A549 (cell line): ENCODE measurements at regions not wholly inside any gene's neighbourhood (a gene's known extent, or its start where the extent isn't known, plus 50 kb on each side); places are given as distances from the start of the nearest gene placed in this dataset.

Source experiments
- ATAC-seq, 2 experiments: fragments of 200-7000 bp in 1 of 2; fragments of >200 bp in 1 of 2; cut with Nextera tagmentation in 1 of 2; cut with Tn5 transposase in 1 of 2; 3 replicates each; pipeline versions ENCODE4 v1.8.0 to v1.9.1; 2018 to 2020; ENCODE audit warnings: mild to moderate bottlenecking in 1 of 2, moderate library complexity in 1 of 2
- CTCF ChIA-PET: fragments of 300-600 bp; sonication (Branson Sonifier 250); formaldehyde crosslinking; extraction: SDS; loops from one replicate; lab custom pipeline; 2021; ENCODE audit warnings: antibody characterized with exemption, inconsistent platforms; lab: Yijun Ruan, JAX
- POLR2A ChIA-PET: fragments of 350-600 bp; formaldehyde crosslinking; extraction: SDS; loops from one replicate; lab custom pipeline; 2021; ENCODE audit warnings: antibody characterized with exemption, inconsistent platforms; lab: Yijun Ruan, JAX
- DNase-seq, 2 experiments: peaks; one replicate each; pipeline versions ENCODE4 v3.0.0 to v3.0.0-alpha.2; 2011 to 2016; ENCODE audit warnings: low read depth in 1 of 2, low spot score in 1 of 2
- FAIRE-seq: peaks from 2 replicates; lab custom pipeline; 2011; peaks lifted over from hg19 to GRCh38; lab: Jason Lieb, UNC
- H3K27ac ChIP-seq, 2 experiments: fragments of >200 bp; sonication (Bioruptor Twin); formaldehyde crosslinking; 3 replicates each; pipeline ENCODE4 v1.5.1; 2016 to 2017
- H3K4me1 ChIP-seq: fragments of >200 bp; sonication (Bioruptor Twin); formaldehyde crosslinking; 3 replicates; pipeline ENCODE4 v1.6.1; 2016
- H3K4me2 ChIP-seq: fragments of >200 bp; sonication (Bioruptor Twin); formaldehyde crosslinking; 3 replicates; pipeline ENCODE4 v1.6.1; 2016
- H3K4me3 ChIP-seq: fragments of >200 bp; sonication (Bioruptor Twin); formaldehyde crosslinking; 3 replicates; pipeline ENCODE4 v1.5.1; 2016
- H3K9me3 ChIP-seq: fragments of >200 bp; sonication (Bioruptor Twin); formaldehyde crosslinking; 3 replicates; pipeline ENCODE4 v1.6.1; 2016
- CBX8 ChIP-seq: fragments of 200-600 bp; sonication (generic); IDR thresholded peaks from 2 replicates; pipeline ENCODE4 v1.6.1; 2016
- CEBPB ChIP-seq, 2 experiments: fragments of >200 bp in 1 of 2; sonication (Bioruptor Twin) in 1 of 2; formaldehyde crosslinking in 1 of 2; IDR thresholded peaks; 2 replicates each; pipeline ENCODE4 v1.6.1; 2012 to 2016
- E2F6 ChIP-seq: IDR thresholded peaks from 2 replicates; pipeline ENCODE4 v1.6.1; 2012; ENCODE audit warnings: low read depth, borderline replicate concordance
- EHMT2 ChIP-seq: fragments of 200-600 bp; sonication (generic); IDR thresholded peaks from 2 replicates; pipeline ENCODE4 v1.6.1; 2016; ENCODE audit warnings: antibody characterized with exemption, low read depth, mild to moderate bottlenecking, moderate library complexity
- FOSB ChIP-seq: fragments of 250-450 bp; sonication (Bioruptor Pico); IDR thresholded peaks from 2 replicates; pipeline ENCODE4 v1.5.0; 2020; ENCODE audit warnings: mild to moderate bottlenecking, moderate library complexity
- FOXS1 ChIP-seq: fragments of 250-450 bp; sonication (Bioruptor Pico); IDR thresholded peaks from 2 replicates; pipeline ENCODE4 v1.5.0; 2020; ENCODE audit warnings: mild to moderate bottlenecking, moderate library complexity
- HMGXB4 ChIP-seq: fragments of 250-450 bp; sonication (Bioruptor Pico); IDR thresholded peaks from 2 replicates; pipeline ENCODE4 v1.5.0; 2021; ENCODE audit warnings: mild to moderate bottlenecking, moderate library complexity, borderline replicate concordance
- HOXB13 ChIP-seq: fragments of 250-450 bp; sonication (Bioruptor Pico); IDR thresholded peaks from 2 replicates; pipeline ENCODE4 v1.5.0; 2020; ENCODE audit warnings: low read depth, mild to moderate bottlenecking, moderate library complexity
- HOXB5 ChIP-seq: fragments of 250-450 bp; sonication (Bioruptor Pico); IDR thresholded peaks from 2 replicates; pipeline ENCODE4 v1.5.0; 2020; ENCODE audit warnings: mild to moderate bottlenecking, moderate library complexity
- KDM1A ChIP-seq: fragments of 200-600 bp; sonication (generic); IDR thresholded peaks from 2 replicates; pipeline ENCODE4 v1.6.1; 2016; ENCODE audit warnings: low read depth, mild to moderate bottlenecking
- MAFK ChIP-seq: fragments of 450-650 bp; IDR thresholded peaks from 2 replicates; pipeline ENCODE4 v1.6.1; 2014; ENCODE audit not compliant: partially characterized antibody
- MYC ChIP-seq: IDR thresholded peaks from 2 replicates; pipeline ENCODE4 v1.6.1; 2012; ENCODE audit warnings: mild to moderate bottlenecking, inconsistent platforms, low read length, improper control_type of control experiment, borderline replicate concordance
- NFE2L2 ChIP-seq: fragments of 150-350 bp; conservative IDR thresholded peaks from 2 replicates; pipeline ENCODE4 v1.6.1; 2014; ENCODE audit warnings: low read length
- POLR2A ChIP-seq: IDR thresholded peaks from 2 replicates; pipeline ENCODE4 v1.6.1; 2012; ENCODE audit warnings: mild to moderate bottlenecking, low read length
- RCOR1 ChIP-seq: fragments of 150-350 bp; IDR thresholded peaks from 2 replicates; pipeline ENCODE4 v1.6.1; 2014; ENCODE audit warnings: antibody characterized with exemption, low read length, low read depth
- RFX5 ChIP-seq: fragments of 450-650 bp; IDR thresholded peaks from 2 replicates; pipeline ENCODE4 v1.7.1; 2014; ENCODE audit warnings: antibody characterized with exemption, mild to moderate bottlenecking, moderate library complexity
- SMC3 ChIP-seq: fragments of >200 bp; sonication (Bioruptor Twin); formaldehyde crosslinking; IDR thresholded peaks from 3 replicates; pipeline ENCODE4 v1.6.1; 2018; ENCODE audit warnings: inconsistent platforms
- SREBF2 ChIP-seq: fragments of 450-650 bp; IDR thresholded peaks from 2 replicates; pipeline ENCODE4 v1.6.1; 2014; ENCODE audit warnings: mild to moderate bottlenecking, moderate library complexity
- TFCP2L1 ChIP-seq: fragments of 250-450 bp; sonication (Bioruptor Pico); IDR thresholded peaks from 2 replicates; pipeline ENCODE4 v1.5.0; 2021; ENCODE audit warnings: mild to moderate bottlenecking
- ZC3H11A ChIP-seq: fragments of 450-650 bp; IDR thresholded peaks from 2 replicates; pipeline ENCODE4 v1.6.1; 2014; ENCODE audit warnings: antibody characterized with exemption, mild to moderate bottlenecking
- ZNF302 ChIP-seq: fragments of 250-450 bp; sonication (Bioruptor Pico); IDR thresholded peaks from 2 replicates; pipeline ENCODE4 v1.9.0; 2021; ENCODE audit warnings: inconsistent platforms, mild to moderate bottlenecking, moderate library complexity
- ZSCAN20 ChIP-seq: fragments of 250-450 bp; sonication (Bioruptor Pico); IDR thresholded peaks from 2 replicates; pipeline ENCODE4 v1.8.0; 2022; ENCODE audit warnings: mild to moderate bottlenecking, moderate library complexity
- WGBS: methylation state at CpG from one replicate; pipeline ENCODE4 v1.1.6; 2017; ENCODE audit errors: missing lambda C conversion rate; 5-methylcytosine and 5-hydroxymethylcytosine counted together
- TF ChIP-seq, protein P1 (sequence below): fragments of >200 bp; sonication (Bioruptor Twin); formaldehyde crosslinking; IDR thresholded peaks from 3 replicates; pipeline ENCODE4 v1.5.1; 2016
- TF ChIP-seq, protein P2 (sequence below): fragments of 250-450 bp; sonication (Bioruptor Pico); IDR thresholded peaks from 2 replicates; pipeline ENCODE4 v1.5.0; 2020; ENCODE audit warnings: low read depth, mild to moderate bottlenecking, moderate library complexity
- TF ChIP-seq, protein P3 (sequence below): IDR thresholded peaks from 2 replicates; pipeline ENCODE4 v1.6.1; 2012
- TF ChIP-seq, protein P4 (sequence below): IDR thresholded peaks from 2 replicates; pipeline ENCODE4 v1.6.1; 2012
- TF ChIP-seq, protein P5 (sequence below): fragments of 150-350 bp; IDR thresholded peaks from 2 replicates; pipeline ENCODE4 v1.6.1; 2014; ENCODE audit warnings: low read depth, mild to moderate bottlenecking, low read length

- H3K9me3 ChIP-seq = no peaks in the 10 kb centered on the region
Observed at GRCh38 chr14:87233806-87234384, 759.1 kb downstream of the GALC start.

DNA sequence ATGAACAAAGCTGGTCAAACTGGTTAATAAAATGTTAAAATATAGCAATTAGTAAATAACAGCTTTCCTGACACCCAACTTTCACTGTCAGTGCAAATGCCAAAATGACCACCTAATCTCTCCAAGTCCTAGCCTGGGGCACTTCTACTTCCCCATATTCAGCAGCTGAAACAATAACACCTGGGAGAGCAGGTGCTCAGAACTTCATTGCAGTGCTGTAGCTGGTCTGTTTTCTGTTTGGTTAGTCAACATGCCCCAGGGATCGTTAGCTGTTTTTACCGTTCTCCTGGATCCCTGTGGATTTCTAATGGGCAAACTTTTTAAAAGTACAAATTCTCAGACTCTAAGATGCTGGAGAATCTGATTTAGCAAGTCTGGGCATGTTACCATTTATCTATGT is 759.7 kb downstream of the GALC start:
- TF ChIP-seq FOSB (CRISPR knock-in tag) = no peak
- TF ChIP-seq HOXB13 = no peak
- TF ChIP-seq RCOR1 = no peak
- no peak for TF ChIP-seq ZSCAN20 (CRISPR knock-in tag)
- TF ChIP-seq FOXS1 = no peak
- no peak for TF ChIP-seq KDM1A
- TF ChIP-seq, protein P1, sequence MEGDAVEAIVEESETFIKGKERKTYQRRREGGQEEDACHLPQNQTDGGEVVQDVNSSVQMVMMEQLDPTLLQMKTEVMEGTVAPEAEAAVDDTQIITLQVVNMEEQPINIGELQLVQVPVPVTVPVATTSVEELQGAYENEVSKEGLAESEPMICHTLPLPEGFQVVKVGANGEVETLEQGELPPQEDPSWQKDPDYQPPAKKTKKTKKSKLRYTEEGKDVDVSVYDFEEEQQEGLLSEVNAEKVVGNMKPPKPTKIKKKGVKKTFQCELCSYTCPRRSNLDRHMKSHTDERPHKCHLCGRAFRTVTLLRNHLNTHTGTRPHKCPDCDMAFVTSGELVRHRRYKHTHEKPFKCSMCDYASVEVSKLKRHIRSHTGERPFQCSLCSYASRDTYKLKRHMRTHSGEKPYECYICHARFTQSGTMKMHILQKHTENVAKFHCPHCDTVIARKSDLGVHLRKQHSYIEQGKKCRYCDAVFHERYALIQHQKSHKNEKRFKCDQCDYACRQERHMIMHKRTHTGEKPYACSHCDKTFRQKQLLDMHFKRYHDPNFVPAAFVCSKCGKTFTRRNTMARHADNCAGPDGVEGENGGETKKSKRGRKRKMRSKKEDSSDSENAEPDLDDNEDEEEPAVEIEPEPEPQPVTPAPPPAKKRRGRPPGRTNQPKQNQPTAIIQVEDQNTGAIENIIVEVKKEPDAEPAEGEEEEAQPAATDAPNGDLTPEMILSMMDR = no peak
- TF ChIP-seq EHMT2 = no peak
- no peak for TF ChIP-seq ZC3H11A
- TF ChIP-seq HOXB5 = no peak
- no peak for TF ChIP-seq RFX5
- no peak for TF ChIP-seq SREBF2
- TF ChIP-seq NFE2L2 = no peak
- TF ChIP-seq POLR2A = no peak
- H3K9me3 ChIP-seq = no peaks in the 10 kb centered on the region
- DNase-seq = no peak
- 3% methylated on average over 2 of the region's 2 CpGs for WGBS
- H3K4me1 ChIP-seq = no peaks in the 10 kb centered on the region
- no peak for FAIRE-seq
- no peak overlapping the region for H3K27ac ChIP-seq
- ChIA-PET POLR2A (no interaction called here), CTCF (no interaction called here)
- H3K4me3 ChIP-seq = no peak overlapping the region
- H3K4me2 ChIP-seq = no peak overlapping the region
- ATAC-seq = no peak

More at GRCh38 chr14:87233806-87234384, 759.1 kb downstream of the GALC start:
- no peak overlapping the region for H3K27ac ChIP-seq
- H3K4me3 ChIP-seq = no peak overlapping the region
- H3K4me1 ChIP-seq = no peaks in the 10 kb centered on the region
- H3K4me2 ChIP-seq = no peak overlapping the region
- no peak for ATAC-seq
- ChIA-PET POLR2A (no interaction called here), CTCF (no interaction called here)
- DNase-seq = no peak
- WGBS = 7% methylated on average over 4 of the region's 4 CpGs
- FAIRE-seq = no peak
- TF ChIP-seq, protein P2, sequence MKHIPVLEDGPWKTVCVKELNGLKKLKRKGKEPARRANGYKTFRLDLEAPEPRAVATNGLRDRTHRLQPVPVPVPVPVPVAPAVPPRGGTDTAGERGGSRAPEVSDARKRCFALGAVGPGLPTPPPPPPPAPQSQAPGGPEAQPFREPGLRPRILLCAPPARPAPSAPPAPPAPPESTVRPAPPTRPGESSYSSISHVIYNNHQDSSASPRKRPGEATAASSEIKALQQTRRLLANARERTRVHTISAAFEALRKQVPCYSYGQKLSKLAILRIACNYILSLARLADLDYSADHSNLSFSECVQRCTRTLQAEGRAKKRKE (CRISPR knock-in tag) = no peak
- TF ChIP-seq TFCP2L1 (CRISPR knock-in tag) (no peak), HMGXB4 (CRISPR knock-in tag) (no peak), MAFK (no peak), CBX8 (no peak), MYC (no peak), SREBF2 (no peak), CEBPB (IDR thresholded peaks at IDR 0.05) (no peak), ZNF302 (CRISPR knock-in tag) (no peak), E2F6 (no peak), FOXS1 (no peak), SMC3 (no peak), POLR2A (no peak), HOXB5 (no peak), NFE2L2 (no peak), ZSCAN20 (CRISPR knock-in tag) (no peak)
- TF ChIP-seq, protein P3, sequence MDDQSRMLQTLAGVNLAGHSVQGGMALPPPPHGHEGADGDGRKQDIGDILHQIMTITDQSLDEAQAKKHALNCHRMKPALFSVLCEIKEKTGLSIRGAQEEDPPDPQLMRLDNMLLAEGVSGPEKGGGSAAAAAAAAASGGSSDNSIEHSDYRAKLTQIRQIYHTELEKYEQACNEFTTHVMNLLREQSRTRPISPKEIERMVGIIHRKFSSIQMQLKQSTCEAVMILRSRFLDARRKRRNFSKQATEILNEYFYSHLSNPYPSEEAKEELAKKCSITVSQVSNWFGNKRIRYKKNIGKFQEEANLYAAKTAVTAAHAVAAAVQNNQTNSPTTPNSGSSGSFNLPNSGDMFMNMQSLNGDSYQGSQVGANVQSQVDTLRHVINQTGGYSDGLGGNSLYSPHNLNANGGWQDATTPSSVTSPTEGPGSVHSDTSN = no peak
- TF ChIP-seq, protein P4, sequence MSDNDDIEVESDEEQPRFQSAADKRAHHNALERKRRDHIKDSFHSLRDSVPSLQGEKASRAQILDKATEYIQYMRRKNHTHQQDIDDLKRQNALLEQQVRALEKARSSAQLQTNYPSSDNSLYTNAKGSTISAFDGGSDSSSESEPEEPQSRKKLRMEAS = no peak
- TF ChIP-seq, protein P5, sequence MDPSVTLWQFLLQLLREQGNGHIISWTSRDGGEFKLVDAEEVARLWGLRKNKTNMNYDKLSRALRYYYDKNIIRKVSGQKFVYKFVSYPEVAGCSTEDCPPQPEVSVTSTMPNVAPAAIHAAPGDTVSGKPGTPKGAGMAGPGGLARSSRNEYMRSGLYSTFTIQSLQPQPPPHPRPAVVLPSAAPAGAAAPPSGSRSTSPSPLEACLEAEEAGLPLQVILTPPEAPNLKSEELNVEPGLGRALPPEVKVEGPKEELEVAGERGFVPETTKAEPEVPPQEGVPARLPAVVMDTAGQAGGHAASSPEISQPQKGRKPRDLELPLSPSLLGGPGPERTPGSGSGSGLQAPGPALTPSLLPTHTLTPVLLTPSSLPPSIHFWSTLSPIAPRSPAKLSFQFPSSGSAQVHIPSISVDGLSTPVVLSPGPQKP = no peak
